B cell (primary cell): ENCODE measurements at regions not wholly inside any gene's neighbourhood (a gene's known extent, or its start where the extent isn't known, plus 50 kb on each side); places are given as distances from the start of the nearest gene placed in this dataset.

Experiments used
- ATAC-seq: fragments of 200-7000 bp; cut with Tn5 transposase; one replicate; pipeline ENCODE4 v1.10.0; 2021; ENCODE audit warnings: low read depth, mild to moderate bottlenecking, moderate number of reproducible peaks, moderate library complexity
- CTCF ChIA-PET: fragments of 350-600 bp; sonication (Branson Sonifier 250); formaldehyde crosslinking; loops from one replicate; lab custom pipeline; 2021; ENCODE audit warnings: antibody characterized with exemption, inconsistent platforms; lab: Charles Lee
- POLR2A ChIA-PET: fragments of 350-600 bp; sonication (Branson Sonifier 250); formaldehyde crosslinking; loops from one replicate; lab custom pipeline; 2021; ENCODE audit warnings: antibody characterized with exemption; lab: Charles Lee
- DNase-seq: peaks from one replicate; pipeline ENCODE4 v3.0.0; 2013
- H2AFZ ChIP-seq: 2 replicates; pipeline ENCODE4 v1.6.1; 2012; ENCODE audit warnings: mild to moderate bottlenecking, low read depth, low read length; ENCODE audit not compliant: insufficient read depth, poor library complexity, severe bottlenecking
- H3K27ac ChIP-seq, 2 donors: 1 replicate in 1 of 2; 2 replicates in 1 of 2; pipeline ENCODE4 v1.5.1; 2012 to 2013; ENCODE audit warnings: low read length in 2 of 2, mild to moderate bottlenecking in 2 of 2, moderate library complexity in 1 of 2
- H3K27me3 ChIP-seq, 4 experiments: fragments of 200-600 bp in 1 of 4; sonication (generic) in 1 of 4; replicated peaks in 1 of 4; 1 replicate in 2 of 4; 2 replicates in 2 of 4; pipeline versions ENCODE4 v1.6.1 to v1.7.0; 2013 to 2016; ENCODE audit warnings: low read length in 3 of 4, mild to moderate bottlenecking in 2 of 4, mixed read lengths in 1 of 4, moderate library complexity in 1 of 4; ENCODE audit not compliant: insufficient read depth in 4 of 4, control insufficient read depth in 3 of 4; ENCODE audit errors: control extremely low read depth in 1 of 4
- H3K36me3 ChIP-seq, 2 experiments: replicated peaks in 1 of 2; 1 replicate in 1 of 2; 2 replicates in 1 of 2; pipeline versions ENCODE4 v1.6.1 to v1.7.1; 2013; ENCODE audit warnings: low read length in 1 of 2; ENCODE audit not compliant: insufficient read depth in 2 of 2, control insufficient read depth in 1 of 2; ENCODE audit errors: control extremely low read depth in 1 of 2, extremely low read depth in 1 of 2
- H3K4me1 ChIP-seq, 2 donors: fragments of 200-600 bp in 1 of 2; sonication (generic) in 1 of 2; 1 replicate in 1 of 2; 2 replicates in 1 of 2; pipeline versions ENCODE4 v1.5.1 to v1.6.1; 2013 to 2017; ENCODE audit warnings: low read length in 2 of 2; ENCODE audit not compliant: control insufficient read depth in 2 of 2, insufficient read depth in 2 of 2
- H3K4me2 ChIP-seq: replicated peaks from 2 replicates; pipeline ENCODE3; 2012; ENCODE audit warnings: mild to moderate bottlenecking, low read depth, low read length; ENCODE audit not compliant: poor library complexity, severe bottlenecking
- H3K4me3 ChIP-seq, 5 experiments: fragments of 200-600 bp in 1 of 5; sonication (generic) in 1 of 5; 1 replicate in 3 of 5; 2 replicates in 2 of 5; pipeline versions ENCODE4 v1.5.1 to v1.7.0; 2011 to 2016; ENCODE audit warnings: low read length in 4 of 5, mild to moderate bottlenecking in 4 of 5, low read depth in 2 of 5, control low read depth in 1 of 5, moderate library complexity in 1 of 5; ENCODE audit not compliant: insufficient read depth in 1 of 5; ENCODE audit errors: control extremely low read depth in 1 of 5, extremely low read depth in 1 of 5
- H3K79me2 ChIP-seq: fragments of 200-600 bp; sonication (generic); one replicate; pipeline ENCODE4 v1.6.0; 2016; ENCODE audit warnings: low read length; ENCODE audit not compliant: control insufficient read depth, insufficient read depth
- H3K9ac ChIP-seq: fragments of 200-600 bp; sonication (generic); 2 replicates; pipeline ENCODE4 v1.6.1; 2017; ENCODE audit warnings: mild to moderate bottlenecking, low read length, moderate library complexity
- H3K9me3 ChIP-seq, 3 donors: one replicate each; pipeline versions ENCODE4 v1.6.1 to v1.7.1; 2013; ENCODE audit warnings: low read length in 2 of 3; ENCODE audit not compliant: control insufficient read depth in 2 of 3, insufficient read depth in 1 of 3; ENCODE audit errors: control extremely low read depth in 1 of 3
- H4K20me1 ChIP-seq: 2 replicates; pipeline ENCODE4 v1.6.0; 2012; ENCODE audit warnings: mild to moderate bottlenecking, low read length; ENCODE audit not compliant: insufficient read depth, control insufficient read depth, poor library complexity, severe bottlenecking
- H3K27ac Mint-ChIP-seq: one replicate; pipeline ENCODE4 v1.8.0; 2021; ENCODE audit warnings: mixed read lengths
- H3K27me3 Mint-ChIP-seq: one replicate; pipeline ENCODE4 v1.8.0; 2021; ENCODE audit warnings: mixed read lengths
- H3K4me1 Mint-ChIP-seq: one replicate; pipeline ENCODE4 v1.8.0; 2021; ENCODE audit warnings: mixed read lengths
- H3K4me3 Mint-ChIP-seq: one replicate; pipeline ENCODE4 v1.8.0; 2021; ENCODE audit warnings: mixed read lengths
- H3K9me3 Mint-ChIP-seq: one replicate; pipeline ENCODE4 v1.8.0; 2022; ENCODE audit warnings: mixed read lengths; ENCODE audit not compliant: insufficient read depth
- CTCF ChIP-seq: fragments of 200-600 bp; IDR thresholded peaks from one replicate; pipeline ENCODE4 v1.8.0; 2022; ENCODE audit warnings: antibody characterized with exemption, mild to moderate bottlenecking
- EZH2 ChIP-seq: IDR thresholded peaks from 2 replicates; pipeline ENCODE4 v1.6.1; 2012; ENCODE audit warnings: borderline replicate concordance, low read depth, mild to moderate bottlenecking, moderate library complexity, low read length; ENCODE audit not compliant: insufficient read depth, poor library complexity, severe bottlenecking
- WGBS: methylation state at CpG from one replicate; pipeline ENCODE4 v1.1.5; 2013; ENCODE audit warnings: missing lambda C conversion rate; ENCODE audit not compliant: insufficient coverage; 5-methylcytosine and 5-hydroxymethylcytosine counted together
- intact Hi-C: fragments of 100-400 bp; cut with micrococcal nuclease; formaldehyde crosslinking; loops from one replicate; pipeline ENCODE4 v1.10.0; 2022

GRCh38 chr1:232899268-232899667 lies 51.1 kb upstream of the NTPCR start:
- H3K27ac Mint-ChIP-seq: no peak overlapping the region
- H3K27me3 Mint-ChIP-seq: peaks cover 3% of the 10 kb centered on the region
- H3K9me3 ChIP-seq: no peaks in the 10 kb centered on the region
- intact Hi-C loops: no loop called here
- H3K4me3 ChIP-seq: no peak overlapping the region
- H3K4me3 Mint-ChIP-seq: no peak overlapping the region
- no peak for TF ChIP-seq CTCF
- no peak for TF ChIP-seq EZH2
- H3K4me2 ChIP-seq: no peak overlapping the region
- H3K9me3 Mint-ChIP-seq: no peaks in the 10 kb centered on the region
- ATAC-seq (no peak), DNase-seq (no peak)
- no peaks in the 10 kb centered on the region for H4K20me1 ChIP-seq
- H3K9ac ChIP-seq: no peak overlapping the region
- no peak overlapping the region for H3K27ac ChIP-seq
- H3K79me2 ChIP-seq: no peaks in the 10 kb centered on the region
- CTCF ChIA-PET: no interaction called here
- no peaks in the 10 kb centered on the region for H3K4me1 Mint-ChIP-seq
- H3K27me3 ChIP-seq: peaks cover 0 to 2% (median 0%) of the 10 kb centered on the region in 4 experiments
- 77% methylated on average over 3 of the region's 5 CpGs for WGBS
- H3K36me3 ChIP-seq: no peaks in the 10 kb centered on the region
- H2AFZ ChIP-seq: no peak overlapping the region
- H3K4me1 ChIP-seq: no peaks in the 10 kb centered on the region
- POLR2A ChIA-PET: no interaction called here

GRCh38 chr1:232899839-232900238 lies 50.6 kb upstream of the NTPCR start:
- Mint-ChIP-seq H3K27ac (no peak overlapping the region), H3K27me3 (peaks cover 3% of the 10 kb centered on the region), H3K4me3 (no peak overlapping the region), H3K9me3 (no peaks in the 10 kb centered on the region), H3K4me1 (no peaks in the 10 kb centered on the region)
- TF ChIP-seq CTCF: no peak
- TF ChIP-seq EZH2: no peak
- no peaks in the 10 kb centered on the region for H4K20me1 ChIP-seq
- DNase-seq (no peak), ATAC-seq (no peak)
- no peak overlapping the region for H3K4me3 ChIP-seq
- no peaks in the 10 kb centered on the region for H3K79me2 ChIP-seq
- H3K27me3 ChIP-seq: peaks cover 0 to 2% (median 0%) of the 10 kb centered on the region in 4 experiments
- no peak overlapping the region for H3K27ac ChIP-seq
- intact Hi-C loops: no loop called here
- H3K4me1 ChIP-seq: no peaks in the 10 kb centered on the region
- ChIA-PET CTCF (no interaction called here), POLR2A (no interaction called here)
- no peak overlapping the region for H3K4me2 ChIP-seq
- H2AFZ ChIP-seq: no peak overlapping the region
- no peaks in the 10 kb centered on the region for H3K9me3 ChIP-seq
- no peaks in the 10 kb centered on the region for H3K36me3 ChIP-seq
- no peak overlapping the region for H3K9ac ChIP-seq
